GM19467 (cell line): ENCODE measurements at regions not wholly inside any gene's neighbourhood (a gene's known extent, or its start where the extent isn't known, plus 50 kb on each side); places are given as distances from the start of the nearest gene placed in this dataset.

Source experiments
- ATAC-seq: cut with Tn5 transposase; IDR thresholded peaks from one replicate; pipeline ENCODE4 v1.9.1; 2021; ENCODE audit warnings: mild to moderate bottlenecking, moderate library complexity; ENCODE audit not compliant: unreplicated experiment

DNA sequence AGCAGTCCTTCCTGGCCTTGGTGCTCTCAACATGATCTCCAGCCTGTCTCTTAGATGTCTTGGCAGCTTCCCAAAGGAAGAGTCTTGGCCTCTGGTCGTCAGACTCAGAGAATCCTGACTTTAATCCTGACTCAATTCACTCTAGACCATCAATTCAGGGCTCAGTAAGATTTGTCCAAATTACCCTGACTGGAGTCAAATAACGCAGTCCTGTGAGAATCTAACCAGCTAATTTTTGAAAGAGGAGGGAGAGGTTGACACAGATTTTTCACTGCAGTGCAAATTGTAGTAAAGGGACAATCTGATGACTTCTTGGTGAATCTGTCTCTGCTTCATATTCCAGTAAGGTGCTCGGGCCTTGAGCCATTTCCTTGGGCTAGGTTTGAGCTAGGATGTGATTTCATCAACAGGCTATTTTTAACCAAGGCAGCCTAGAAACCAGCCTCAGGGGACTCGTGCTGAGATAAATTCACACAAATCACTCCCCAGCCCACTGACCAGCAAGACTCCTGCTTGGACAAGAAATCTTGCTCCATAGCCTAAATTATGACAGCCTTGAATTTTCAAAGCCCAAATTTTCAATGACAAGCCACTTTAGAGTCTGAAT, 257.4 kb downstream of the ENC1 start:
- ATAC-seq, result no peak

- ATAC-seq, result no peak
Observed at GRCh38 chr5:74382123-74382855, 258.2 kb downstream of the ENC1 start.

DNA sequence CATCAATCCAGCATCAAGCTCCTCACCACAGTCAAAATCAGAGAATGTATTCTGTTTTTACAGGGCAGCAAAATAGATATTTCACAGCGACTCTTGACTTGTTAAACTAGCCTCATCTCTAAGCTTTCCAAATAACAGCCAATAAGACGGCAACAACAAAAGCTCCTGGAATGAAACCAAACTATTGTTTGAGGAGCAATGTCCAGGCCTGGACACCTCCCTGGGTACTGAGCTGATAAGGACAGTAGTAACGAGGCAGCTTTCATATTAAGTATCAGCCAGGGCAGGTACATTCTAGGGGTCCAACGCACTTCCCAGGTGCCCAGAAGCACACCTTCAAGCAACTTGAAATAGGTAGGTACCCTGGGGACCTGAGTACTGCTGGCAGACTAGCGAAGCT, 260.3 kb downstream of the ENC1 start:
- no peak for ATAC-seq

DNA sequence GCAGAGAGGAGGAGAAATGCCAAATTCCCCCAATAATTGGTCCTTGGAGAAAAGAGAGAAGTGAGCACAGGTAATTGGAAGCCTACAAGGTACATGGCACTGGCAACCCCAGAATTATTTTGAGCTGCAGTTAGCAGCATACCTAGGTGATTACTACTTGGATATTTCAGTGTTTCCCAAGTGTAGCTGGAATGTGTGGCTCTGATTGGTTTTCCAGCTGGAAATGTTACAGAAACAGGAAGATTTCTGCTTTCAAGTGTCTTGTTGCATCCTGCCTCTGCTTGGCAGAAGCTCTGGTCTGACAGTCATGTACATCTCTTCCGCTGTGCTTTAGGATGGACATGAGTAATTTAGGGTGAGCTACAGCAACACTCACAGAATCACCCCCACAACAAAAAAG, 262.1 kb downstream of the ENC1 start:
- ATAC-seq, result no peak

- ATAC-seq, result no peak
Observed at GRCh38 chr5:74376187-74376586, 264.3 kb downstream of the ENC1 start.

DNA sequence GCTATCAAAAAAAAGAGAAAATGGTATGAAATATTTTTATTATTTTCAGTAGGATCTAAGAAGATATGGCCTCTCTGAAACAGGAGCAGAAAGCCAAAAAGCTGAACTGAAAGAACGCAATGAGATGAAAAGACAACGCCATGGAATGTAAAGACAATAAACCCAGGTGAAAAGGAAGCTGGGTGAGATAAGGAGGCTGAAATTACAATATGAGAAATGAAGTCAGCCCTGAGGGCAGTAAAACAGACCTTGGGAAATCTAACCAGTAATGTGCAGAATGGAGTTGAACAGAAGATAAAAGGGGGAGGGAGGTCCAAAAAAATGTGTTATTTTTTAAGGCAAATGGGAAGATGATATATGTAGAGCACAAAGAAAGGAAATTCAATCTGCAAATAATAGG, 265.3 kb downstream of the ENC1 start:
- no peak for ATAC-seq

DNA sequence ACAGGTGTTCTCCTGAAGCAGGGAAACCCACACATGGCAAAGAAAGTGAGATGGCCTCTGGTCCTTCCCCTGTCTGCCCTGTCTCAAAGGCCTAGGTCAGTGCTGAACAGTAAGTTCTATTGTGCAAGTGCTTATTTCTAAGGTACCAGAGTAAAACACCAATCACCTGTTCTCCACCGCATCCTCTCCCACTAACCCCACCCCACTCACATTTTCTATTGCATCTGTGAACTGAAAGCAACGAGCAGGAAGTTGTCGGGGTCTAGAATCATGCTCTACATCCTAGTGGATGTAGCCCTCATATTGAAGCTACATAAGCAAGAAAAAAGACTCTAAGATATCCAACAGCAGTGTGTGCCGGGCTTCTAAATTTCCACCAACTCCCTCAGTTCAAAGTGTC, 265.9 kb downstream of the ENC1 start:
- no peak for ATAC-seq

GRCh38 chr5:74373076-74373475, 267.5 kb downstream of the ENC1 start:
- ATAC-seq, result no peak

DNA sequence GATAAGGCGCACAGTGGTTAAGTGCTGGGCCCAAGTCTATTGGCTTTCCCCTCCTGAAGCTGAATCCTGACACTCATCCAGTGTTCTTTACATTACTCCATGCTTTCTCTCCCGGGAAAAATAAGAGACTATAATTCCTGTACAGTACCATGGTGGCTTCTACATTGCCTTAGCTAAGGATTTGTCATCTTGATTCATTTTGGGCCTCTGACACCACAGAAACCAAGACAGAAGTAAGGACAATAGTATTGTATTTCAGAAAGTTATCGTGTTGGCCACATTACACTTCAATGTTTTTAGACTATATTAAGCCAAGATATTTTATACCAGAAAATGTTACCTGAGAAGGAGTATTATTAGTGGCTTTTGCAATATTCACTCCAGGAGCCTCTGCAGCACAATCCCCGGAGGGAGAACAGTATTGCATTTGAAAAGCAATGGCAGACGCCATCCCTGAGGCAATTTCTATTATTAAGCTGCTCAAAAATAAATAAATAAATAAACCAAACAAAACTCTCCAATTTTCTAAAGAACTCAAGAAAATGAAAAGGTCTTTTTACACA, 267.9 kb downstream of the ENC1 start:
- no peak for ATAC-seq

DNA sequence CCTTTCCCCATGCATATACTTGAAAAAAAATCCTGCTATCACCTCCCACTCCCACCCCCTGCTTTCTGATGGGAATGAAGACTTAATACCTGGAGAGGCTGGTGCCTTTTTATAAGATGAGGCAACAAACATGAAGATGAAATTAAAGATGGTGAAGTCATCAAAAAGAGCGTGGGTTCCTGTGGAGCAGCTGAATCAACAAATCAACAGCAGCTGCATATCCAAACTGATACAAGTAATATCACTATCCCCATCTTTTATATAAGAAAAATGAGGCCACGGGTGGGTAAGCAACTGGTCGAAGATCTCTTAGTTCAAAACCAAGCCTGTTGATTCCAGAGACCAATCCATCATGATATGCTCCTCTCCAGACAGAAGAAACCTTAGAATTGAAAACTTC, 268.5 kb downstream of the ENC1 start:
- no peak for ATAC-seq

DNA sequence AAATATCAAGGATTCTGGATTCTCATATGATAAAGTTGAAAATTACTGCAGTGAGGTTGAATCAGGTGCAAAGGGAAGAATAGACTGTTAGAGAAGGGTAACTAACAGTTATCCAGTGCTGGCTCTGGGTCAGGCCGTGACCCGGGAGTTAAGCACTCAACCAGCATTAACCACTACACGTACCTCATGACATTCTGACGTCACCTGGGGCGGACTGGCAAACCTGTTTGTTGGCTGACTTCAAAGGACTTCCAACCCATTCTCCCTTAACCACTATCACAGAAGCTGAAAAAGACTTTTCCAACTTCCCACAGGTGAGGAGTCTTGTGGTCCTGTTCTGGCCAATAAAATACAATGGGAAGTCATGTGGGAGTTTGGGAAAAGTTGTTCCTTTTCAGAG, 268.9 kb downstream of the ENC1 start:
- ATAC-seq, result no peak

- ATAC-seq, result no peak
Observed at GRCh38 chr5:74370168-74370567, 270.4 kb downstream of the ENC1 start.

DNA sequence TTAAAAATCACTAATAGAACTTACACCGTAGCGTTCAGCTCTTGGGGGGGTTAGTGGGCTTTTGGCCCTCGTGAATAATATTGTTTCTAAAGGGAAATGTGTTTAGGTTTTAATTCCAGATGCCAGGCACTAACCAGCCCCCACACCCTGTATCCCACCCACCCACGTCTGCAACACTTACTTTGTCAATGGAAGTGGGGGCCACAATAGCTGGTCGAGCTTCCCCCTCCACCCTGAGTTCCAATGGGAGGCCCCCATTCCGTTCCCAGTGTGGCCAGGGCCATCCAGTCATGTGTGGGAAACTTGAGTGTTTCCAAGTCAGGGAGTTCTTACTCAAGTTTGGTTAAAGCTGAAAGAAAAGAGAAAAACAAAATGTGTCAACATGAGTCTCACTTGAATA, 271.4 kb downstream of the ENC1 start:
- no peak for ATAC-seq

DNA sequence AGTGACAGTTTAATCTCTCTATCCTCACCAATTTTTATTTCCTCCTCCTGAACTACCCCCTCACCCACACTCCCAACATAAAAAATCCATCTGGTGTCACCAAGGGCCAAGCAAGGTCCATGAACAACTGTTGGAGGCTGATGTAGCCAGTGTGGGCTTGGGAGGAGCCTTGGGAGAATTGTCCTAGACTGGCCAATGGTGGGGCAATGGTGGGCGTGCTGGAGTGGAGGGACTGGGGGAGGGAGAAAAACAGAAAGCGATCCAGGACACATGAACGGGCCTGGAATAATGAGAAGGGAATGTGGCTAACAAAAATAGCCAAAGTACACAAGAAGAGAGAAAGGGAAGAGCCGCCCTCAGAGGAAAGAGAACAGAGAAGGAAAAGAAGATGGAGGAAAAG, 272.6 kb downstream of the ENC1 start:
- no peak for ATAC-seq

DNA sequence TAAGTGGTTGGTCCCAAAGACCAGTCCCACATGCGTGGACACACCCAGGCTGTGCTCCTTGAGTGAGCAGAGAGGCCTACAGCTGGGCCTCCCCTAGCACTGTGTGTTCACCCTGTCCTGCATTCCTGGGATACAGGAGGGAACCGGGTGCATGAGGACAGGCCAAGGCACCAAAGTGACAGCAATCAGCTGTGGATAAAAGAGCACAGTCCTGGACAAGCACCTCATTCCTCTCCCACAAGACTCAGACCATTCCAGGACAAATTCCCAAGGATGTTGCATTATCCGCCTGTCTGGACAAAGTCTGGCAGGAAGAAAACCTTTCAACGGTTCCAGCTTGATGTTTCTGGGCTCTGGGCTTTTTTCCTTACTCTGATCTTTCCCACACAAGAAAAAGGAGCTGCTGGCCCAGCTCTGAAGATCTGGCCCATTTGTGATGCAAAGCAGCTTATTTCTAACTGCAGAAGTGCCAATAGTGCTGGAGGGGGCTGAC, 273.2 kb downstream of the ENC1 start:
- ATAC-seq, result no peak

- ATAC-seq, result no peak
Observed at GRCh38 chr5:74365723-74366122, 274.8 kb downstream of the ENC1 start.

- no peak for ATAC-seq
Observed at GRCh38 chr5:74364507-74364906, 276.0 kb downstream of the ENC1 start.

DNA sequence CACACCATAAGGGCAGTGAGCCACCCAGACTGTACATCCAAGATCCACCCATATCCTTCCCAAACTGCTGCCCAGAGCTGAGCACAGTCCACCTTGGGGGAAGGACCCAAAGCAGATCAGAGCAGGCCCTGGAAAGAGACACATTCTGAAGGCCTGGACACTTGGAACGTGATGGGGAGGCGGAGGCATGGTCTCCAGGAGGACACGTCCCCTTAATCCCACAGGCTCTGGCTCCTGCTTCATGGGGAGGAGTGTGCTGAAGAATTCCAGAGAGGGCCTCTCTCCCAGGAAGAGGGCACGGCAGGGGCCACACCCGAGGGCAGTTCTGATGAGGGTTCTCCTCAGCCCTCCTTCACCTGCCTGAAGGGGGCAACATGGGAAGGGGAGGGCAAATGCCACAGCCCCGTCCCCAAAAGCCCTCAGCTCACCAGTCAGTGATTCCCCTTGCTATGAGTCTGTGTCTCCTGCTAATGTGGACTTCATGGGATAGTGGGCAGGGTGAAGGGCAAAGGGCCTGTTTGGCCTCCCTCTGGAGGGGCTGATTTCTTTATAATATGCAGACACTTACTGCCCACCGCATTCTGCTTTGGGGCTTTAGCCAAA, 276.8 kb downstream of the ENC1 start:
- no peak for ATAC-seq

- no peak for ATAC-seq
Observed at GRCh38 chr5:74361406-74362358, 278.8 kb downstream of the ENC1 start.

DNA sequence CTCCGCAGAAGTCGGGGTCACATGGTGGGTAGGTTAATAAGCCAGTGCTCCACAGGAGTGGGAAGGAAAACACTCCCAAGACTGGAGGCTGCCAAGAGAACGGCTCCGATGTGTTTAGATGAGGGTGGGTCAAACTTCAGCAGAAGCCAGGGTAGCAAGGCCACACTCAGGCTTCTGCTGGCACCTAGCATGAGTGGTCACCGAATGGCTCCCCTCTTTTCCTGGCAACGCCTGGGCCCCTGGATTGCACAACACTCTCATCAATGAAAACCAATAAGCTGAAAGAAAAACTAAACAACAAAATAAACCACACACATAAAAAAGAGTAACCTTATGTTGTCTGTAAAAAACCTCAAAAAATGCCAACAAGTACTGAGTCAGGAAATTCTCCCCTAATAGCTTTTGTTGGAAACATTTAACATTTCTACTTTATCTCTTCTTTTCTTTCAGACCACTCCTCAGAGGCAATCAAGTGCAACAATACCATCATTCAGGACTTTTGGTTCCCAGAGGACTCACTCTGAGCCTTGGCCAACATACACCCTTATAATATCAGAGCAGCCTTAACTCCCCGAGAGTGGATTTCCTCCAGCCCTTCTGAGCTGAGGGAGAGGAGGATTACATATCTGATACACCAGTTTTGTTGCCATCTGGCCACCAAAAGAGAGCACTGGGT, 279.9 kb downstream of the ENC1 start:
- no peak for ATAC-seq
